ENCODE measurements at regions not wholly inside any gene's neighbourhood (a gene's known extent, or its start where the extent isn't known, plus 50 kb on each side); places are given as distances from the start of the nearest gene placed in this dataset.

DNA sequence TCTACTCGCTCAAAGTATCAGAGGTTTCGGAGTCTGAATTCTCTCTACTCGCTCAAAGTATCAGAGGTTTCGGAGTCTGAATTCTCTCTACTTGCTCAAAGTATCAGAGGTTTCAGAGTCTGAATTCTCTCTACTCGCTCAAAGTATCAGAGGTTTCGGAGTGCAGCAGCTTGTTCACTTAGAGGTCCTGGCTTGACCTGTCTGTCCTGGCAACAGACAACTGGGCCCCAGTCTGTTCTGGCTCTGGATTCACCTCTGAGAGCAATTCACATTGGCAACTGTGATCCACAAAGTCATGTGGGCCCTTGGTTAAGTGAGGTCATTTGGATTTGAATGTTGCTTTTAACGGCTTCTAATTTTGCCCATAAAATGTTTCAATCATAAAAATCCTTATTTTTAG, 63.9 kb upstream of the ST8SIA6 start:
- TF ChIP-seq, protein P1, sequence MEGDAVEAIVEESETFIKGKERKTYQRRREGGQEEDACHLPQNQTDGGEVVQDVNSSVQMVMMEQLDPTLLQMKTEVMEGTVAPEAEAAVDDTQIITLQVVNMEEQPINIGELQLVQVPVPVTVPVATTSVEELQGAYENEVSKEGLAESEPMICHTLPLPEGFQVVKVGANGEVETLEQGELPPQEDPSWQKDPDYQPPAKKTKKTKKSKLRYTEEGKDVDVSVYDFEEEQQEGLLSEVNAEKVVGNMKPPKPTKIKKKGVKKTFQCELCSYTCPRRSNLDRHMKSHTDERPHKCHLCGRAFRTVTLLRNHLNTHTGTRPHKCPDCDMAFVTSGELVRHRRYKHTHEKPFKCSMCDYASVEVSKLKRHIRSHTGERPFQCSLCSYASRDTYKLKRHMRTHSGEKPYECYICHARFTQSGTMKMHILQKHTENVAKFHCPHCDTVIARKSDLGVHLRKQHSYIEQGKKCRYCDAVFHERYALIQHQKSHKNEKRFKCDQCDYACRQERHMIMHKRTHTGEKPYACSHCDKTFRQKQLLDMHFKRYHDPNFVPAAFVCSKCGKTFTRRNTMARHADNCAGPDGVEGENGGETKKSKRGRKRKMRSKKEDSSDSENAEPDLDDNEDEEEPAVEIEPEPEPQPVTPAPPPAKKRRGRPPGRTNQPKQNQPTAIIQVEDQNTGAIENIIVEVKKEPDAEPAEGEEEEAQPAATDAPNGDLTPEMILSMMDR (IDR thresholded peaks at IDR 0.05; ENCODE audit: poor library complexity, severe bottlenecking) = no peak
- H3K4me3 ChIP-seq (ENCODE audit: severe bottlenecking) = no peak overlapping the region
- no peak overlapping the region for H3K27ac ChIP-seq (ENCODE audit: poor library complexity, severe bottlenecking)
- DNase-seq (ENCODE audit: low spot score) (no peak), ATAC-seq (ENCODE audit: low read depth) (no peak)
- no peaks in the 10 kb centered on the region for H3K36me3 ChIP-seq (ENCODE audit: low read depth)
- H3K27me3 ChIP-seq (ENCODE audit: insufficient read depth, poor library complexity, severe bottlenecking) = no peaks in the 10 kb centered on the region
- no peaks in the 10 kb centered on the region for H3K9me3 ChIP-seq (ENCODE audit: severe bottlenecking)
- H3K4me1 ChIP-seq (ENCODE audit: insufficient read depth, poor library complexity, severe bottlenecking) = peaks cover 2% of the 10 kb centered on the region

DNA sequence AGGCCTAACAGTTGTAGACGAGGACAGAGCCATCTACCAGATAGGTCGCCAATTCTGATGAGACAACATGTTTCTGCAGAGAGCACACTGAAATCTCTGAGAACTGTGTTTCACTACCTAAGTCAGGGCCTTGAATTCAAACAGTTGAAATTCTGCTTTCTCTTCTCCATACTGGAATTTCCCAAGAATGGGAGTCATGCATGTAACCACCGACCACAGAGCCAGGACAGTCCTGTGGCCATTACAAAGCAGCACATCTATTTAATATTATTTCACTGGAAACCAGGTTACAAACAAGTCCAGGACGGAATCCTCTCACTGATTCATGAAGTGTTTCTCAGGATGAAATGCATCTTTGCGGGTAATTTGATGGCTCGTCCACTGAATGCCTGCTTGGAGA, 62.0 kb upstream of the ST8SIA6 start:
- DNase-seq (ENCODE audit: low spot score) (no peak), ATAC-seq (ENCODE audit: low read depth) (no peak)
- Histone ChIP-seq H3K27ac (ENCODE audit: poor library complexity, severe bottlenecking) (no peak overlapping the region), H3K27me3 (ENCODE audit: insufficient read depth, poor library complexity, severe bottlenecking) (no peaks in the 10 kb centered on the region), H3K4me3 (ENCODE audit: severe bottlenecking) (no peak overlapping the region), H3K4me1 (ENCODE audit: insufficient read depth, poor library complexity, severe bottlenecking) (peaks cover 18% of the 10 kb centered on the region), H3K36me3 (ENCODE audit: low read depth) (no peaks in the 10 kb centered on the region), H3K9me3 (ENCODE audit: severe bottlenecking) (no peaks in the 10 kb centered on the region)
- TF ChIP-seq, protein P1 (IDR thresholded peaks at IDR 0.05; ENCODE audit: poor library complexity, severe bottlenecking) = no peak

DNA sequence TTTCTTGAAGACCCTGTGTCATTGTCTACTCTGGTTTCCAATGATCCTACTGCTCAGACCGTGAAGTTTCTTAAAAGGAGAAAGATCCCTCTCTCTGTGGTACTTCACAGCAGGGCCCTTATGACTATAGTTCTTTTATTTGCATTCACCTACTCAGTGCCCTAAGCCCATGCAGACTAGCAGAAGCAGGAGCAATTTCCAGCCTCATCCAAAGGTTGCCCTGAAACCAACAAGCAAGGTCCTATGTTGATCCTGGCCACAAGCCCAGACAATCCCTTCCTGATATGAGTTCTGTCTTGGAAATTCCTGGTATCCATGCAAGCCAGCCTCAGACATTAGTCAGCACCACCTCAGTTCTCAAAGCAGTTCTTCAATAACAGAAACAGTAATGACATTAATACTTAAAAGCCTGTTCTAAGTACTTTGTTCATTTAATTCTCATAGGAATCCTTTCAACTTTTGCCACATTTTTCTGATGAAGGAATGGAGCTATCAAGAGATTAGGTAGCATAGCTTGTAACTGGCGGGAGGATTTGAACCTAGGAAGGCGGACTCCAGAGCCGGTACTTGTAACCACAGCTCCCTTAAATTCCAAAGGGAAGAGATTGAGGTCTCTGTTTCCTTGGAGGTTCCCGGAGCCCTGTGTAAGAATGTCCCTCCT, 58.1 kb upstream of the ST8SIA6 start:
- TF ChIP-seq, protein P1 (IDR thresholded peaks at IDR 0.05; ENCODE audit: poor library complexity, severe bottlenecking) = no peak
- peak; percentile 97 for ATAC-seq (ENCODE audit: low read depth)
- Histone ChIP-seq H3K9me3 (ENCODE audit: severe bottlenecking) (no peaks in the 10 kb centered on the region), H3K27me3 (ENCODE audit: insufficient read depth, poor library complexity, severe bottlenecking) (no peaks in the 10 kb centered on the region), H3K27ac (ENCODE audit: poor library complexity, severe bottlenecking) (peak overlapping the region; percentile 97), H3K4me3 (ENCODE audit: severe bottlenecking) (no peak overlapping the region), H3K4me1 (ENCODE audit: insufficient read depth, poor library complexity, severe bottlenecking) (peaks cover 23% of the 10 kb centered on the region), H3K36me3 (ENCODE audit: low read depth) (no peaks in the 10 kb centered on the region)
- peak; percentile 91 for DNase-seq (ENCODE audit: low spot score)

DNA sequence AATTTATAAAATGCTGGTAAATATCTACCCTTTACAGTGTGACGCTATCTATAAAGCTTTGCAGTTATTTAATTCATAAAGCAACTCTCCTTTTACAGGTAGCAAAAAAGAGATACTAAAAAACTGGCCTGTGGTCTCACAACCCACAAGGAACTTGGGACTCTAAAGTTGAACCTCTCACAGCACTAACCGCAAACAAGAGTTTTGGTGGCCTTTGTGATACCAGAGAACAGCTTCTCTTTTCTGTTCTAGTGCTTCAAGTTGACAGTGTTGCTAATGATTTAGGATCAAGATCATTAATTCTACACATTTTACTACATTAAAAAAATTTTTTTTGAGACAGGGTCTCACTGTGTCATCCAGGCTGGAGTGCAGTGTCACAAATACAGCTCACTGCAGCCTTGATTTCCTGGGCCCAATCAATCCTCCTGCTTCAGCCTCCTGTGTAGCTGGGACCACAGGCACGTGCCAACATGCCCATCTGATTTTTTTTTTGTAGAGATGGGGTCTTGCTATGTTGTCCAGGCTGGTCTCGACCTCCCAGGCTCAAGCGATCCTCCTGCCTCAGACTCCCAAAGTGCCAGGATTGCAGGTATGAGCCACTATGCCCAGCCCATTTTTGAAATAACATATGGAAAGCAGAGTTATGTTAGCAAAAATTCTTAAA, 56.0 kb upstream of the ST8SIA6 start:
- Histone ChIP-seq H3K27ac (ENCODE audit: poor library complexity, severe bottlenecking) (peak overlapping the region; percentile 97), H3K4me1 (ENCODE audit: insufficient read depth, poor library complexity, severe bottlenecking) (peaks cover 23% of the 10 kb centered on the region), H3K36me3 (ENCODE audit: low read depth) (no peaks in the 10 kb centered on the region), H3K27me3 (ENCODE audit: insufficient read depth, poor library complexity, severe bottlenecking) (no peaks in the 10 kb centered on the region), H3K4me3 (ENCODE audit: severe bottlenecking) (no peak overlapping the region), H3K9me3 (ENCODE audit: severe bottlenecking) (no peaks in the 10 kb centered on the region)
- ATAC-seq (ENCODE audit: low read depth) (no peak), DNase-seq (ENCODE audit: low spot score) (no peak)
- TF ChIP-seq, protein P1 (IDR thresholded peaks at IDR 0.05; ENCODE audit: poor library complexity, severe bottlenecking) = no peak

DNA sequence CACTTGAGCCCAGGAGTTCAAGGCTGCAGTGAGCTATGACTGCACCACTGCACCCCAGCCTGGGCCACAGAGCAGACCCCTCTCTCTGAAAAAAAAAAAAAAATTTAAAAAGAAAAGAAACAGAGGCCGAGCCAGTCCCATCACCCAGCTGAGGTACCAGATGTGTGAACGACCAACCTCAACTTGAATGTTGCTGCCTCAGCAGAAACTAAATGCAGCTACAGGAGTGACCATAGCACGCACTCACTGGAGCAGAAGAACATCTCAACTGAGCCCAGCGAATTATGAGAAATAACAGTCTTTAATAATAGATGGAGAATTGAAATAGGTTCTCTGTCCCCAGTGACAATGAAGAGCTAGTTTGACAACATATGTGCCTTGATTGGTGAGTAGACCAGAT, 53.1 kb upstream of the ST8SIA6 start:
- TF ChIP-seq, protein P1 (IDR thresholded peaks at IDR 0.05; ENCODE audit: poor library complexity, severe bottlenecking) = no peak
- DNase-seq (ENCODE audit: low spot score) = no peak
- Histone ChIP-seq H3K4me1 (ENCODE audit: insufficient read depth, poor library complexity, severe bottlenecking) (peaks cover 15% of the 10 kb centered on the region), H3K36me3 (ENCODE audit: low read depth) (no peaks in the 10 kb centered on the region), H3K4me3 (ENCODE audit: severe bottlenecking) (no peak overlapping the region), H3K27ac (ENCODE audit: poor library complexity, severe bottlenecking) (no peak overlapping the region), H3K9me3 (ENCODE audit: severe bottlenecking) (no peaks in the 10 kb centered on the region), H3K27me3 (ENCODE audit: insufficient read depth, poor library complexity, severe bottlenecking) (no peaks in the 10 kb centered on the region)
- no peak for ATAC-seq (ENCODE audit: low read depth)

Data from RWPE2 (cell line).